Right lobe of liver (tissue), 6 donors: ENCODE measurements at regions not wholly inside any gene's neighbourhood (a gene's known extent, or its start where the extent isn't known, plus 50 kb on each side); places are given as distances from the start of the nearest gene placed in this dataset.

Experiments
- ATAC-seq, 4 donors: fragments of 200-7000 bp; cut with Tn5 transposase; one replicate each; pipeline ENCODE4 v1.9.1; 2020; ENCODE audit warnings: mild to moderate bottlenecking in 4 of 4, moderate library complexity in 4 of 4
- DNase-seq, 3 donors: peaks; one replicate each; pipeline ENCODE4 v3.0.0-alpha.2; 2020
- H3K27ac ChIP-seq, 3 donors: fragments of 200-600 bp; one replicate each; pipeline ENCODE4 v1.8.0; 2022
- H3K27me3 ChIP-seq, 2 donors: fragments of 200-600 bp; one replicate each; pipeline ENCODE4 v1.8.0; 2022
- H3K36me3 ChIP-seq, 4 donors: fragments of 200-600 bp; sonication (generic) in 1 of 4; one replicate each; pipeline versions ENCODE4 v1.5.1 to v1.8.0; 2017 to 2022; ENCODE audit warnings: control low read depth in 1 of 4
- H3K4me1 ChIP-seq, 4 donors: fragments of 200-600 bp; sonication (generic) in 1 of 4; one replicate each; pipeline versions ENCODE4 v1.5.1 to v1.8.0; 2017 to 2022; ENCODE audit warnings: control low read depth in 1 of 4
- H3K4me3 ChIP-seq, 3 donors: fragments of 200-600 bp; one replicate each; pipeline ENCODE4 v1.8.0; 2022
- H3K9me3 ChIP-seq, 4 donors: fragments of 200-600 bp; sonication (generic) in 1 of 4; one replicate each; pipeline versions ENCODE4 v1.5.1 to v1.8.0; 2017 to 2022; ENCODE audit warnings: control low read depth in 1 of 4
- POLR2A ChIP-seq: fragments of 450-650 bp; IDR thresholded peaks from one replicate; pipeline ENCODE4 v1.6.1; 2017; ENCODE audit warnings: antibody characterized with exemption, mild to moderate bottlenecking
- WGBS: methylation state at CpG from one replicate; pipeline ENCODE4 v1.1.6; 2018; ENCODE audit warnings: low coverage, low lambda C conversion rate; ENCODE audit not compliant: insufficient coverage; ENCODE audit errors: missing lambda C conversion rate; 5-methylcytosine and 5-hydroxymethylcytosine counted together
- intact Hi-C, 2 donors: fragments of 100-400 bp; cut with DNase I; formaldehyde crosslinking; loops; one replicate each; pipeline versions ENCODE4 v1.11.2 to v1.14.1; 2022
- TF ChIP-seq, protein P1 (sequence below), 4 donors: fragments of 200-600 bp in 3 of 4; fragments of 450-650 bp in 1 of 4; IDR thresholded peaks; one replicate each; pipeline versions ENCODE4 v1.5.1 to v1.8.0; 2016 to 2022; ENCODE audit warnings: antibody characterized with exemption in 4 of 4, mild to moderate bottlenecking in 2 of 4
- donor health status: DM: no; HTN: yes; CAD: no.
- donor health status: DM: no; HTN: no; CAD: no.
- donor health status: DM: no; HTN: no; CAD: no.
- donor health status: DM: no; HTN: yes; CAD: no.
- donor health status: DM: no; HTN: yes; CAD: no.

DNA sequence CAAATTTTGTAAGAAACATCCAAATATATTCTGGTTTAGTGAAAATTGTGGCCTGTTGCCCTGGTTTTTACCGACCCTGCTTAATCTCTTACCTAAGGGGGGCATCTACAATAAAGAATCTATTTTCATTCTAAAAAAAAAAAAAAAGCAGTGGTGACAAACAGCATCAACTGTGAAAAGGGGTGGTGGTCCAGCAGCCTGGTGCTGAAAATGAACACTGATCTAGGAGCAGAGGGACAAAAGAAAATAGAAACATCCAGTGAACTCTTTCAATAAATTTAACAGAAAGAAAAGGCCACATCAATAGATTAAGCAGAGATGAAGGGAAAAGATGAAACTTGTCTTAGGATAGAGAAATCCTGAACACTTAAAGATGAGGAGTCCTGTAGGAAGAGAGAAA is 348.7 kb upstream of the GRAMD2B start:
- TF ChIP-seq, protein P1, sequence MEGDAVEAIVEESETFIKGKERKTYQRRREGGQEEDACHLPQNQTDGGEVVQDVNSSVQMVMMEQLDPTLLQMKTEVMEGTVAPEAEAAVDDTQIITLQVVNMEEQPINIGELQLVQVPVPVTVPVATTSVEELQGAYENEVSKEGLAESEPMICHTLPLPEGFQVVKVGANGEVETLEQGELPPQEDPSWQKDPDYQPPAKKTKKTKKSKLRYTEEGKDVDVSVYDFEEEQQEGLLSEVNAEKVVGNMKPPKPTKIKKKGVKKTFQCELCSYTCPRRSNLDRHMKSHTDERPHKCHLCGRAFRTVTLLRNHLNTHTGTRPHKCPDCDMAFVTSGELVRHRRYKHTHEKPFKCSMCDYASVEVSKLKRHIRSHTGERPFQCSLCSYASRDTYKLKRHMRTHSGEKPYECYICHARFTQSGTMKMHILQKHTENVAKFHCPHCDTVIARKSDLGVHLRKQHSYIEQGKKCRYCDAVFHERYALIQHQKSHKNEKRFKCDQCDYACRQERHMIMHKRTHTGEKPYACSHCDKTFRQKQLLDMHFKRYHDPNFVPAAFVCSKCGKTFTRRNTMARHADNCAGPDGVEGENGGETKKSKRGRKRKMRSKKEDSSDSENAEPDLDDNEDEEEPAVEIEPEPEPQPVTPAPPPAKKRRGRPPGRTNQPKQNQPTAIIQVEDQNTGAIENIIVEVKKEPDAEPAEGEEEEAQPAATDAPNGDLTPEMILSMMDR (IDR thresholded peaks at IDR 0.05) = no peak
- no peak for TF ChIP-seq POLR2A
- Histone ChIP-seq H3K36me3 (no peaks in the 10 kb centered on the region), H3K4me3 (no peak overlapping the region), H3K4me1 (no peaks in the 10 kb centered on the region), H3K9me3 (no peaks in the 10 kb centered on the region), H3K27me3 (no peaks in the 10 kb centered on the region), H3K27ac (no peak overlapping the region)
- DNase-seq = no peak
- WGBS = 54% methylated on average over 1 of the region's 1 CpG
- no peak for ATAC-seq
- intact Hi-C loops = no loop called here

DNA sequence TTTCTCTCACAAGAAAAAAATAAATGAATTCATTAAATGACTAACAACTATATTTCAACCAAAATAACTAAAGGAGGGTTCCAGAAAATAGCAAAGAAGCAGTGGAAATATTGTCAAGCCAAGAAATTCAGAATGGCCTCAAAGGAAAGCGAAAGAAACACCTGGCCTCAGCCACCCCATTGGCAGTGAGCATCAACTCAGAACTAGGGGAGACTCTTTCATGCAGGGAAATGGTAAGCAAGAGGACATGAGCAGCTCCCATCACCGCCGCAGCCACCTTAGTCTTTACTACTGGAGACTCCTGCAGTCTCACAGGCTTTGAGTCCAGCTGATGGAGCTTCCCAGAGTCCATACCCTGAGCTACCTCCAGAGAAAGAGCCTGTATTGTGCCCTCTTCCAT is 343.9 kb upstream of the GRAMD2B start:
- Histone ChIP-seq H3K27ac (no peak overlapping the region), H3K4me1 (no peaks in the 10 kb centered on the region), H3K36me3 (no peaks in the 10 kb centered on the region), H3K4me3 (no peak overlapping the region), H3K27me3 (no peaks in the 10 kb centered on the region), H3K9me3 (no peaks in the 10 kb centered on the region)
- no peak for DNase-seq
- intact Hi-C loops = no loop called here
- no peak for TF ChIP-seq POLR2A
- TF ChIP-seq, protein P1 (IDR thresholded peaks at IDR 0.05) = no peak
- WGBS = 24% methylated on average over 3 of the region's 3 CpGs
- ATAC-seq = no peak

DNA sequence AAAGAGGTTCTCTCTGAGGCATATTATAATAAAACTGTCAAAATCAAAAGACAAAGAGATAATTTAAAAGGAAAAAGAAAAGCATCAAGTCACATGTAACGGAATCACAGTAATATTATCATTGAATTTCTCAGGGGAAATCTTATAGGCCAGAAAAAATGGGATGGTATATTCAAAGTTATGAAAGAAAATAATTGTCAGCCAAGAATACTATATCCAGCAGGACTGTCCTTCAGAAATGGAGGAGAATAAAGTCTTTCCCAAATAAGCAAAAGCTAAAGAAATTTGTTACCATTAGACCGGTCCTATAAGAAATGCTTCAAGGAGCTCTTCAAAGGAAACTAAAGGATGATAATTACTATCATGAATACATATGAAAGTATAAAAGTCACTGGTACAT is 342.0 kb upstream of the GRAMD2B start:
- ATAC-seq = no peak
- intact Hi-C loops = no loop called here
- Histone ChIP-seq H3K4me1 (no peaks in the 10 kb centered on the region), H3K36me3 (no peaks in the 10 kb centered on the region), H3K9me3 (peaks cover 0 to 5% (median 0%) of the 10 kb centered on the region in 4 donors), H3K4me3 (no peak overlapping the region), H3K27ac (no peak overlapping the region), H3K27me3 (no peaks in the 10 kb centered on the region)
- no peak for DNase-seq
- TF ChIP-seq POLR2A = no peak
- TF ChIP-seq, protein P1 (IDR thresholded peaks at IDR 0.05) = no peak
- 88% methylated on average over 2 of the region's 2 CpGs for WGBS

DNA sequence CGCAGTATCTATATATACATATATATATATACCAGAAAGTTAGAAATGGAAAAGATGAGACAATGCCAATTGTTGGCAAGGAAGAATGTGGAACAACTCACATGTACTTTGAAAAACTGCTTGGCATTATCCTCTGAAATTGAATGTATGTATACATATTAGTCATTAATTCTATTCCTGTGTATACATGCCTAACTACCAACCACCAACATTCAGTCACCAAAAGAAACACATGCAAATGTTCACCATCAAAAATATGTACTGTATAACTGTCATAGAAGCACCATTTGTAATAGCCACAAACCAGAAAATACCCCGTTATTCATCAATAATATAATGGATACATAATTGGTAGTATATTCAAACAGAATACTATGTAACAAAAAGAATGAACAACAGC is 330.2 kb upstream of the GRAMD2B start:
- 50% methylated on average over 2 of the region's 2 CpGs for WGBS
- no peak for TF ChIP-seq POLR2A
- TF ChIP-seq, protein P1 (IDR thresholded peaks at IDR 0.05) = no peak
- Histone ChIP-seq H3K4me3 (no peak overlapping the region), H3K9me3 (no peaks in the 10 kb centered on the region), H3K27me3 (no peaks in the 10 kb centered on the region), H3K4me1 (no peaks in the 10 kb centered on the region), H3K27ac (no peak overlapping the region), H3K36me3 (no peaks in the 10 kb centered on the region)
- ATAC-seq (no peak), DNase-seq (no peak)
- intact Hi-C loops = no loop called here

DNA sequence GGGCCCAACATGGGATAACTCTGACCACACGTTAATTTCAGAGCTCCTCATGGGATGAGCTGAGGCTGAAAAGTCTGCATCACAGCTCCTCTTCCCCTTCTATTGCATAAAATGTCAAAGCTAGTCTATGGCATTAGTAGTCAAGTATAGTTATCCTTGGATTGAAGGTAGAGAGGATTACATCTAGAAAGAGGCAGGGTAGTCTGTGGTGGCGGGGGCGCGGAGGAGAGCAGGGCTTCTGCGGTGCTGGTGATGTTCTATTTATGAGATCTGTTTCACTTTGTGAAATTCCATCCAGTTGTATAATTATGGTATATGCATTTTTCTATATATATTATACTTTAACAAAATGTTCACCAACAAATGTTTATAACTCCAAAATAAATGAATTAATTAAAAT is 329.5 kb upstream of the GRAMD2B start:
- intact Hi-C loops = no loop called here
- H3K27ac ChIP-seq = no peak overlapping the region
- no peak overlapping the region for H3K4me3 ChIP-seq
- no peaks in the 10 kb centered on the region for H3K27me3 ChIP-seq
- DNase-seq = no peak
- ATAC-seq = no peak
- H3K9me3 ChIP-seq = no peaks in the 10 kb centered on the region
- no peaks in the 10 kb centered on the region for H3K4me1 ChIP-seq
- no peaks in the 10 kb centered on the region for H3K36me3 ChIP-seq
- 87% methylated on average over 5 of the region's 5 CpGs for WGBS
- TF ChIP-seq, protein P1 (IDR thresholded peaks at IDR 0.05) = no peak
- no peak for TF ChIP-seq POLR2A
